ENCODE measurements at regions not wholly inside any gene's neighbourhood (a gene's known extent, or its start where the extent isn't known, plus 50 kb on each side); places are given as distances from the start of the nearest gene placed in this dataset.

DNA sequence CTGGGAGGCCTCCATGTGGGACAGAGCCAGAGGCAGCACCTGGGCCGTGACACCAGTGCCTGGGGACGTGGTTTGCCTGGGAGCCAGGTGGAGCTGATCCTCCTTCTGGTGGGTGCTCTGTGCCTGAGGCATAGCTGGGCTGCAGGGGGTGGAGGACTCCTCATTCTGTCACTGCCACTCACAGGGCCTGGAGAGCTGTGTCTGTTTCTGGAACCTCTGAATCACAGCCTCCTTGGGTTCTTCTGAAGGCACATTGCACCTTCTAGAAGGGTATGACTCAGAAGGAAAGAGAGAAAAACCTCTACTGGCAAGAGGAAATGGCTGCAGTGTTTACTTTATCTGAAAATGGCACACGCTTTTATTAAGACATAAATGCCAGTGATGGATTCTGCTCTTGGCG, 659.8 kb downstream of the VRK1 start:
- TF ChIP-seq, protein P1, sequence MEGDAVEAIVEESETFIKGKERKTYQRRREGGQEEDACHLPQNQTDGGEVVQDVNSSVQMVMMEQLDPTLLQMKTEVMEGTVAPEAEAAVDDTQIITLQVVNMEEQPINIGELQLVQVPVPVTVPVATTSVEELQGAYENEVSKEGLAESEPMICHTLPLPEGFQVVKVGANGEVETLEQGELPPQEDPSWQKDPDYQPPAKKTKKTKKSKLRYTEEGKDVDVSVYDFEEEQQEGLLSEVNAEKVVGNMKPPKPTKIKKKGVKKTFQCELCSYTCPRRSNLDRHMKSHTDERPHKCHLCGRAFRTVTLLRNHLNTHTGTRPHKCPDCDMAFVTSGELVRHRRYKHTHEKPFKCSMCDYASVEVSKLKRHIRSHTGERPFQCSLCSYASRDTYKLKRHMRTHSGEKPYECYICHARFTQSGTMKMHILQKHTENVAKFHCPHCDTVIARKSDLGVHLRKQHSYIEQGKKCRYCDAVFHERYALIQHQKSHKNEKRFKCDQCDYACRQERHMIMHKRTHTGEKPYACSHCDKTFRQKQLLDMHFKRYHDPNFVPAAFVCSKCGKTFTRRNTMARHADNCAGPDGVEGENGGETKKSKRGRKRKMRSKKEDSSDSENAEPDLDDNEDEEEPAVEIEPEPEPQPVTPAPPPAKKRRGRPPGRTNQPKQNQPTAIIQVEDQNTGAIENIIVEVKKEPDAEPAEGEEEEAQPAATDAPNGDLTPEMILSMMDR (IDR thresholded peaks at IDR 0.05) = no peak
- TF ChIP-seq POLR2A (IDR thresholded peaks at IDR 0.05) = no peak
